ENCODE measurements at regions not wholly inside any gene's neighbourhood (a gene's known extent, or its start where the extent isn't known, plus 50 kb on each side); places are given as distances from the start of the nearest gene placed in this dataset.

GRCh38 chrX:15911734-15912550, 57.3 kb upstream of the AP1S2 start:
- H3K27me3 ChIP-seq (ENCODE audit: insufficient read depth, low read length) = no peaks in the 10 kb centered on the region; the same call in 1 of the 2 replicates
- H4K5ac ChIP-seq (ENCODE audit: insufficient read length, low read depth, low read length) = no peak overlapping the region
- H3K27ac Mint-ChIP-seq = peak overlapping the region in 2 of 3 experiments; percentile 26 to 99; a peak in 3 of 7 replicates
- no peak overlapping the region for H3K23ac ChIP-seq (ENCODE audit: insufficient read length, low read depth, low read length)
- H3K79me1 ChIP-seq (ENCODE audit: insufficient read depth, low read depth, low read length, poor library complexity, severe bottlenecking) = no peaks in the 10 kb centered on the region
- H3K18ac ChIP-seq (ENCODE audit: insufficient read length, low read depth, low read length) = no peak overlapping the region
- H3K4ac ChIP-seq (ENCODE audit: low read depth, low read length) = no peak overlapping the region
- no peak overlapping the region for H2BK120ac ChIP-seq (ENCODE audit: low read depth, low read length, poor library complexity, severe bottlenecking)
- no peaks in the 10 kb centered on the region for H4K20me1 ChIP-seq (ENCODE audit: control insufficient read depth, insufficient read depth, insufficient read length)
- DNase-seq = no peak
- no peak overlapping the region for H2AFZ ChIP-seq (ENCODE audit: low read length)
- H3K4me1 Mint-ChIP-seq = peaks cover 43 to 58% of the 10 kb centered on the region in 2 experiments
- no peak overlapping the region for H2BK12ac ChIP-seq (ENCODE audit: insufficient read length, low read depth, low read length)
- H3K4me3 Mint-ChIP-seq = no peak overlapping the region
- no peak overlapping the region for H3K27ac ChIP-seq (ENCODE audit: insufficient read length, low read depth, low read length)
- no peak overlapping the region for H2AK5ac ChIP-seq (ENCODE audit: insufficient read length, low read length)
- H3K27me3 Mint-ChIP-seq (ENCODE audit: low read depth) = no peaks in the 10 kb centered on the region
- H3K14ac ChIP-seq (ENCODE audit: insufficient read depth, low read length) = no peak overlapping the region
- no peak overlapping the region for H3T11ph ChIP-seq (ENCODE audit: low read length)
- no peak overlapping the region for H2BK20ac ChIP-seq (ENCODE audit: low read depth, low read length, poor library complexity, severe bottlenecking)
- no peak overlapping the region for H2BK15ac ChIP-seq (ENCODE audit: low read depth, low read length)
- no peaks in the 10 kb centered on the region for H3K79me2 ChIP-seq (ENCODE audit: insufficient read depth, low read length)
- no peaks in the 10 kb centered on the region for H3K23me2 ChIP-seq (ENCODE audit: insufficient read length, low read depth, low read length, poor library complexity, severe bottlenecking)
- H4K91ac ChIP-seq (ENCODE audit: insufficient read length, low read depth, low read length) = no peak overlapping the region
- H3K4me2 ChIP-seq (ENCODE audit: insufficient read depth, insufficient read length, low read length) = no peak overlapping the region
- H4K8ac ChIP-seq (replicated peaks; ENCODE audit: insufficient read length, low read depth, low read length) = no peak overlapping the region
- H3K9me3 Mint-ChIP-seq = peaks cover 0 to 3% of the 10 kb centered on the region in 2 experiments; a peak in 4 of 5 replicates
- no peaks in the 10 kb centered on the region for H3K9me3 ChIP-seq (ENCODE audit: control insufficient read depth, low read depth, low read length)
- no CpG with 5 or more reads among the region's 4 CpGs for WGBS (ENCODE audit: extremely low coverage, insufficient read length, low lambda C conversion rate)
- H2BK5ac ChIP-seq (ENCODE audit: insufficient read length, low read length) = no peak overlapping the region
- TF ChIP-seq, protein P1, sequence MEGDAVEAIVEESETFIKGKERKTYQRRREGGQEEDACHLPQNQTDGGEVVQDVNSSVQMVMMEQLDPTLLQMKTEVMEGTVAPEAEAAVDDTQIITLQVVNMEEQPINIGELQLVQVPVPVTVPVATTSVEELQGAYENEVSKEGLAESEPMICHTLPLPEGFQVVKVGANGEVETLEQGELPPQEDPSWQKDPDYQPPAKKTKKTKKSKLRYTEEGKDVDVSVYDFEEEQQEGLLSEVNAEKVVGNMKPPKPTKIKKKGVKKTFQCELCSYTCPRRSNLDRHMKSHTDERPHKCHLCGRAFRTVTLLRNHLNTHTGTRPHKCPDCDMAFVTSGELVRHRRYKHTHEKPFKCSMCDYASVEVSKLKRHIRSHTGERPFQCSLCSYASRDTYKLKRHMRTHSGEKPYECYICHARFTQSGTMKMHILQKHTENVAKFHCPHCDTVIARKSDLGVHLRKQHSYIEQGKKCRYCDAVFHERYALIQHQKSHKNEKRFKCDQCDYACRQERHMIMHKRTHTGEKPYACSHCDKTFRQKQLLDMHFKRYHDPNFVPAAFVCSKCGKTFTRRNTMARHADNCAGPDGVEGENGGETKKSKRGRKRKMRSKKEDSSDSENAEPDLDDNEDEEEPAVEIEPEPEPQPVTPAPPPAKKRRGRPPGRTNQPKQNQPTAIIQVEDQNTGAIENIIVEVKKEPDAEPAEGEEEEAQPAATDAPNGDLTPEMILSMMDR (conservative IDR thresholded peaks at IDR 0.05) = no peak
- no peak overlapping the region for H3K9ac ChIP-seq (ENCODE audit: extremely low read depth, insufficient read length, low read length)
- H3K36me3 Mint-ChIP-seq (ENCODE audit: insufficient read depth in 1 of 3, low read depth in 3 of 3) = peaks cover 0 to 10% (median 3%) of the 10 kb centered on the region in 3 experiments; a peak in 3 of 7 replicates
- peaks cover 10% of the 10 kb centered on the region; the same call in 1 of the 2 replicates for H3K4me1 ChIP-seq (ENCODE audit: insufficient read depth, low read length)
- H3K56ac ChIP-seq (ENCODE audit: insufficient read length, low read depth, low read length) = no peak overlapping the region
